Activated CD4-positive, alpha-beta memory T cell treated with anti-CD3 and anti-CD28 coated beads, Interleukin-2, amount 10 ng/mL, durations not matched to agents 7 days and 5 days (primary cell): ENCODE measurements at regions not wholly inside any gene's neighbourhood (a gene's known extent, or its start where the extent isn't known, plus 50 kb on each side); places are given as distances from the start of the nearest gene placed in this dataset.

Source experiments
- CTCF ChIA-PET: fragments of 350-600 bp; sonication (Branson Sonifier 250); formaldehyde crosslinking; loops from one replicate; lab custom pipeline; 2021; ENCODE audit warnings: antibody characterized with exemption, inconsistent platforms; lab: Charles Lee
- POLR2A ChIA-PET: fragments of 350-600 bp; sonication (Branson Sonifier 250); formaldehyde crosslinking; loops from one replicate; lab custom pipeline; 2021; ENCODE audit warnings: antibody characterized with exemption; lab: Charles Lee
- DNase-seq: peaks from one replicate; pipeline ENCODE4 v3.0.0-alpha.2; 2020
- H3K27ac Mint-ChIP-seq: one replicate; pipeline ENCODE4 v1.8.0; 2021; ENCODE audit warnings: mild to moderate bottlenecking, mixed read lengths
- H3K27me3 Mint-ChIP-seq: one replicate; pipeline ENCODE4 v1.8.0; 2021; ENCODE audit warnings: mixed read lengths
- H3K36me3 Mint-ChIP-seq: one replicate; pipeline ENCODE4 v1.8.0; 2021; ENCODE audit warnings: low read depth, mixed read lengths
- H3K4me1 Mint-ChIP-seq: one replicate; pipeline ENCODE4 v1.8.0; 2021; ENCODE audit warnings: mixed read lengths
- H3K4me3 Mint-ChIP-seq: one replicate; pipeline ENCODE4 v1.8.0; 2021; ENCODE audit warnings: mild to moderate bottlenecking, mixed read lengths
- H3K9me3 Mint-ChIP-seq: one replicate; pipeline ENCODE4 v1.8.0; 2021; ENCODE audit warnings: mixed read lengths

- Mint-ChIP-seq H3K4me3 (no peak overlapping the region), H3K27me3 (peaks cover 33% of the 10 kb centered on the region), H3K27ac (no peak overlapping the region), H3K4me1 (peaks cover 13% of the 10 kb centered on the region), H3K36me3 (no peaks in the 10 kb centered on the region), H3K9me3 (no peaks in the 10 kb centered on the region)
- no peak for DNase-seq
- CTCF ChIA-PET, result no interaction called here
- POLR2A ChIA-PET, result no interaction called here
These were observed 63.6 kb upstream of the COL13A1 start for GRCh38 chr10:69738071-69738470.

GRCh38 chr10:69738858-69739435 lies 62.8 kb upstream of the COL13A1 start:
- CTCF ChIA-PET, result no interaction called here
- Mint-ChIP-seq H3K4me1 (peaks cover 13% of the 10 kb centered on the region), H3K36me3 (no peaks in the 10 kb centered on the region), H3K9me3 (no peaks in the 10 kb centered on the region), H3K27ac (no peak overlapping the region), H3K27me3 (peaks cover 32% of the 10 kb centered on the region), H3K4me3 (no peak overlapping the region)
- no peak for DNase-seq
- POLR2A ChIA-PET, result no interaction called here

DNA sequence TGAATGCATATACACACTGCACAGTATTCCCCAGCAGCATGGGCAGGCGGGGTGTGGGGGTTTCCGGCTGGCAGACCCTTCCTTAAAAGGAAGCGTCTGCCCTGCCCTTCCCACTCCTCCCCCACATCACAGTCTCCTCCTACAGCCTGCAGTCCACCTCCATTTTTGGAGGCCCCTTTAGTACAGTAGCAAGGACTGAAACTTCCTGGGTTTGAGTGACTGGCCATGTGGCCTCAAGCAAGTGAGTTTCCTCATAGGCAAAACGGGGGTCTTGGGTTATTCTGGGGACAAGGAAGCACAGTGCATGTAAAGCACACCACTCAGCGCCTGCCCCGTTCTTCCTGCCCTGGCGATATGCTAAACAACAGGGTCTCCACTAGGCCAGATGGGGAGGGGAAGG lies 62.1 kb upstream of the COL13A1 start:
- no peak for DNase-seq
- CTCF ChIA-PET, result no interaction called here
- H3K36me3 Mint-ChIP-seq, result no peaks in the 10 kb centered on the region
- H3K9me3 Mint-ChIP-seq, result no peaks in the 10 kb centered on the region
- H3K4me3 Mint-ChIP-seq, result no peak overlapping the region
- peaks cover 29% of the 10 kb centered on the region for H3K27me3 Mint-ChIP-seq
- no peak overlapping the region for H3K27ac Mint-ChIP-seq
- peaks cover 7% of the 10 kb centered on the region for H3K4me1 Mint-ChIP-seq
- POLR2A ChIA-PET, result no interaction called here

GRCh38 chr10:69740126-69740525 lies 61.6 kb upstream of the COL13A1 start:
- H3K27me3 Mint-ChIP-seq, result peaks cover 34% of the 10 kb centered on the region
- no peaks in the 10 kb centered on the region for H3K9me3 Mint-ChIP-seq
- POLR2A ChIA-PET, result no interaction called here
- DNase-seq, result no peak
- H3K36me3 Mint-ChIP-seq, result no peaks in the 10 kb centered on the region
- no peak overlapping the region for H3K27ac Mint-ChIP-seq
- H3K4me1 Mint-ChIP-seq, result peaks cover 3% of the 10 kb centered on the region
- H3K4me3 Mint-ChIP-seq, result no peak overlapping the region
- CTCF ChIA-PET, result no interaction called here

DNA sequence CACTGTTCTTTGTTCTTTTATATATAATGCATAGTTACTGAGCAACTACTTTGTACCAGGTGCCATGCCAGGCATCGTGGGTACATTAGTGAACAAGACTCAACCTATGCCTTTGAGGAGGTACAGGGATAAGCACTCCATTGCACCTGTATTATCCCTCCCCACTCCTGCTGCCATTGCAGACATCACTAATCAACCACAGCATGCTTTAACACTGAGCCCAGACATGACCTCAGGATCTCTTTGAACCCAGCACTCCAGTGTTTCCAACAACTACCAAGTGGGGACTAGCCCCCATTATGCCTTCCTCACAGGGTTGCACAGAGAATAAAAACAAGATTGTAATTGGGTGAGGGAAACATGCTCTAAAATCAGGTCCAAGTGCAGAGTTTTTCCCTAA lies 60.5 kb upstream of the COL13A1 start:
- H3K9me3 Mint-ChIP-seq, result no peaks in the 10 kb centered on the region
- H3K27ac Mint-ChIP-seq, result no peak overlapping the region
- no peak overlapping the region for H3K4me3 Mint-ChIP-seq
- CTCF ChIA-PET, result no interaction called here
- no peak for DNase-seq
- H3K27me3 Mint-ChIP-seq, result peaks cover 39% of the 10 kb centered on the region
- POLR2A ChIA-PET, result no interaction called here
- no peaks in the 10 kb centered on the region for H3K36me3 Mint-ChIP-seq
- peaks cover 2% of the 10 kb centered on the region for H3K4me1 Mint-ChIP-seq

DNA sequence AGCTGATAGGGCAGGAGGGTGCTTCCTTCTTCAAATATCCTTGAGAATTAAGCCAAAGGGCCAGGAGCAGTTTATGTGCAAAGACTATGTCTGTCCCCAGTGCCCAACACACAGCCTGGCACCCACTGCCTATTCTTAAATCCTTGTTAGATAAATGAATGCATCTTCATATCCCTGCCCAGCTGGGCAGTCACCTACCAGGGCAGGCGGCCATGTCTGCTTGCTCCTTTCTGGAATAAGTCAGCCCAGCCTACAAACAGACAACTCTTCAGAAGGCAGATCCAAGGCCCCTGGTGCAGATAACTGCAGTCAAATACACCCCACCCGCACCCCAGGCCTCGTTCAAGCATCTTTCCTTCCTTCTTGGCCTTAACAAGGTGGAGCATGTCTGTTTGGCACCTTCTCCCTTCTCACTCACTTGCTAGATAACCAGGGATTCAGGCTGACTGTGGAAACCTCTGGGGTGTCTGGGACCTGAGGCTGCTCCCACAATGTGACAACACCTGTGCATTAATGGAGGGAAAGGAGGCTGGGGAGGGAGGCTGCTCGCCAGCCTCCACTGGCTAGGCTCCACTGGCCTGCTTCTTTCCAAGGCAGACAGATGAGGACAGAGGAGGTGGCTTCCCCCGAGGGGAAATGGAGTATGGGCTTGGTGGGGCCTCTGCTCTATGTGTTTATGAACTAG lies 59.9 kb upstream of the COL13A1 start:
- POLR2A ChIA-PET, result no interaction called here
- Mint-ChIP-seq H3K27ac (no peak overlapping the region), H3K27me3 (peaks cover 42% of the 10 kb centered on the region), H3K36me3 (no peaks in the 10 kb centered on the region), H3K4me3 (no peak overlapping the region), H3K4me1 (peaks cover 2% of the 10 kb centered on the region), H3K9me3 (no peaks in the 10 kb centered on the region)
- CTCF ChIA-PET, result no interaction called here
- no peak for DNase-seq

DNA sequence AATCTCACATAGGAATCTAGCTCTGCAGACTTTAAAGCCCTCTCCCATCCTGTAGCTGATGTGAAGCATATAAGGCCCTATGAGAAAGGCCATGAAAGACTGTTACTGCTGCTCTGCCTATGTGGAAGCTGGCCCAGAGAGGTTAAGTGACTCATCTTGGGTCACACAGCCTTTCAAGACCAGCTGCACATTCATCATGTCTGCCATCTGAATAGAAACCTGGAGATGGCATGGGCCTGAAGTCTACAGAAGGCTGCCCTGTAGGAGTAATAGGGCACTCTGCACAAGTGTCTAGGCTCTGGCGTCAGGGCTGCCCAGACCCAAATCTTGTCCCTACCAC lies 59.4 kb upstream of the COL13A1 start:
- ChIA-PET CTCF (no interaction called here), POLR2A (no interaction called here)
- DNase-seq, result no peak
- Mint-ChIP-seq H3K4me1 (peaks cover 2% of the 10 kb centered on the region), H3K27ac (no peak overlapping the region), H3K4me3 (no peak overlapping the region), H3K9me3 (no peaks in the 10 kb centered on the region), H3K36me3 (no peaks in the 10 kb centered on the region), H3K27me3 (peaks cover 46% of the 10 kb centered on the region)

GRCh38 chr10:69742928-69743602 lies 58.6 kb upstream of the COL13A1 start:
- Mint-ChIP-seq H3K9me3 (no peaks in the 10 kb centered on the region), H3K27me3 (peaks cover 43% of the 10 kb centered on the region), H3K4me1 (peaks cover 2% of the 10 kb centered on the region), H3K27ac (no peak overlapping the region), H3K36me3 (no peaks in the 10 kb centered on the region), H3K4me3 (no peak overlapping the region)
- ChIA-PET CTCF (interaction anchor here (1.2 to 1.5 kb wide), 2 partner anchors 172 to 403 kb away, joined by 3 to 4 read pairs; partner anchors contain the start of gene TYSND1), POLR2A (no interaction called here)
- peak; percentile 21 for DNase-seq

DNA sequence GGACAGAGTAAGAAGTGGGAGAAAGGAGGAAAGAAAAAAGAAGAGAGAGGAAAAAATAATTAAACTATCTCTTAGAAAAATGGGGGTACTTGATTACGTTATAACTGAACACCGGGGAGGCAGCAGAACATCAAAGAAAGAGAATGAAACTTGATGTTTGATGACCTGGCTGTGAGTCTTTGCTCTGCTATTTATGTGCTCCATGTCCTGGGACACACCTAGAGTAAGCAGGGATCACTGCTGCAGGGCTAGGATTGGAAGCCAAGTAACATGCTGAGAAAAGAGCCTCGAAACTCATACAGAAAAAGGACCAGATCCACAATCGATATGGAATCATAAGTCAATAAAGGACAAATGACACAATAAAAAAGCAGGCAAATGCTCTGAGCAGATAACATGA lies 56.7 kb upstream of the COL13A1 start:
- Mint-ChIP-seq H3K4me1 (peaks cover 2% of the 10 kb centered on the region), H3K27ac (no peak overlapping the region), H3K36me3 (no peaks in the 10 kb centered on the region), H3K9me3 (no peaks in the 10 kb centered on the region), H3K27me3 (peaks cover 52% of the 10 kb centered on the region), H3K4me3 (no peak overlapping the region)
- ChIA-PET CTCF (no interaction called here), POLR2A (no interaction called here)
- no peak for DNase-seq

DNA sequence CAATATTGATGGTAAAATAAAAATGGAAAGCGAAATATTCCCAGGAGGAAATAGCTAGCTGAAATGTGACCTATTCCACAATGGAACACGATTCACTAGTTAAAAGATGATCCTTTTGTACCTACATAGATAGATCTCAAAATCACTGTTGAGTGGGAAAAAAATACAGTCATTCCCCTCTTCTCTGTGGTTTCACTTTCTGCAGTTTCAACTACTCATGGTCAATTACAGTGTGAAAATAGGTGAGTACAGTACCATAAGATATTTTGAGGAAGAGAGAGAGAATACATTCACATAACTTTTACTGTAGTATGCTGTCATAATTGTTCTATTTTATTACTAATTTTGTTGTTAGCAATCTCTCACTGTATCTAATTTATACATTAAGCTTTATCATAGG lies 56.0 kb upstream of the COL13A1 start:
- H3K36me3 Mint-ChIP-seq, result no peaks in the 10 kb centered on the region
- peaks cover 2% of the 10 kb centered on the region for H3K4me1 Mint-ChIP-seq
- H3K9me3 Mint-ChIP-seq, result no peaks in the 10 kb centered on the region
- no peak overlapping the region for H3K4me3 Mint-ChIP-seq
- H3K27ac Mint-ChIP-seq, result no peak overlapping the region
- ChIA-PET POLR2A (no interaction called here), CTCF (no interaction called here)
- DNase-seq, result no peak
- H3K27me3 Mint-ChIP-seq, result peaks cover 58% of the 10 kb centered on the region

GRCh38 chr10:69747179-69747578 lies 54.5 kb upstream of the COL13A1 start:
- H3K4me1 Mint-ChIP-seq, result peaks cover 2% of the 10 kb centered on the region
- no peak overlapping the region for H3K4me3 Mint-ChIP-seq
- no peaks in the 10 kb centered on the region for H3K36me3 Mint-ChIP-seq
- no peak for DNase-seq
- no peak overlapping the region for H3K27ac Mint-ChIP-seq
- peaks cover 63% of the 10 kb centered on the region for H3K27me3 Mint-ChIP-seq
- CTCF ChIA-PET, result no interaction called here
- H3K9me3 Mint-ChIP-seq, result no peaks in the 10 kb centered on the region
- POLR2A ChIA-PET, result no interaction called here

DNA sequence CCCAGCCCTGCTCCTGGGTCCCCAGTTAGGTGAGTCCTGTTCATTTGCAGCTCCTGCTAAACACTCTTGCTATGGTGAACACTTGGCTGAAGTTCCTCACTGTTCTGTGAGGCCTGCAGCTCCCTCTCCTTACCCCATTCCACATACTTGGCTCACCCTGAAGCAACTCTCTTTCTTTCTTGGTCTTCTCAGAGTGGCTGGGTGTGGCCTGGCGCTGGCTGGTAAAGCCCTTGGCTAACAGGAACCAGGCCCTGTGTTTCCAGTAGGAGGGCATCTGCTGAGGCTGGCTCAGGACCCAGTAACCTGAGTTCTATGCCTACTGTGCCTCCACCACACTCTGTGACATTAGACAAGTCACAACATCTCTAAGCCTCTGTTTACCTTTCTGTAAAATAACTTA lies 53.1 kb upstream of the COL13A1 start:
- no peaks in the 10 kb centered on the region for H3K9me3 Mint-ChIP-seq
- H3K27me3 Mint-ChIP-seq, result peaks cover 58% of the 10 kb centered on the region
- POLR2A ChIA-PET, result no interaction called here
- CTCF ChIA-PET, result no interaction called here
- H3K4me3 Mint-ChIP-seq, result no peak overlapping the region
- H3K27ac Mint-ChIP-seq, result no peak overlapping the region
- DNase-seq, result no peak
- peaks cover 2% of the 10 kb centered on the region for H3K4me1 Mint-ChIP-seq
- no peaks in the 10 kb centered on the region for H3K36me3 Mint-ChIP-seq

- H3K9me3 Mint-ChIP-seq, result no peaks in the 10 kb centered on the region
These were observed 52.3 kb upstream of the COL13A1 start for GRCh38 chr10:69749178-69750010.

More at GRCh38 chr10:69749178-69750010, 52.3 kb upstream of the COL13A1 start:
- Mint-ChIP-seq H3K4me3 (no peak overlapping the region), H3K27ac (no peak overlapping the region), H3K4me1 (peaks cover 2% of the 10 kb centered on the region), H3K27me3 (peaks cover 59% of the 10 kb centered on the region), H3K36me3 (no peaks in the 10 kb centered on the region)
- POLR2A ChIA-PET, result no interaction called here
- CTCF ChIA-PET, result no interaction called here
- DNase-seq, result no peak
